Right atrium auricular region (tissue), 2 donors: ENCODE measurements at regions not wholly inside any gene's neighbourhood (a gene's known extent, or its start where the extent isn't known, plus 50 kb on each side); places are given as distances from the start of the nearest gene placed in this dataset.

Source experiments
- DNase-seq: peaks from one replicate; pipeline ENCODE4 v3.0.0-alpha.2; 2019; ENCODE audit warnings: low spot score
- H3K27ac ChIP-seq, 2 donors: fragments of 200-600 bp; sonication (generic); 1 replicate in 1 of 2; 2 replicates in 1 of 2; pipeline ENCODE4 v1.5.1; 2016 to 2019
- H3K27me3 ChIP-seq, 2 donors: fragments of 200-600 bp; sonication (generic); one replicate each; pipeline versions ENCODE4 v1.5.1 to v1.6.0; 2017 to 2019
- H3K36me3 ChIP-seq: fragments of 200-600 bp; sonication (generic); one replicate; pipeline ENCODE4 v1.5.1; 2016
- H3K4me1 ChIP-seq, 2 donors: fragments of 200-600 bp; sonication (generic); one replicate each; pipeline versions ENCODE4 v1.5.1 to v1.6.0; 2017 to 2019
- H3K4me3 ChIP-seq, 2 donors: fragments of 200-600 bp; sonication (generic); 1 replicate in 1 of 2; 2 replicates in 1 of 2; pipeline ENCODE4 v1.5.1; 2017 to 2019; ENCODE audit warnings: mild to moderate bottlenecking in 1 of 2, moderate library complexity in 1 of 2
- H3K9me3 ChIP-seq, 2 donors: fragments of 200-600 bp; sonication (generic); one replicate each; pipeline ENCODE4 v1.5.1; 2019
- CTCF ChIP-seq, 2 donors: fragments of 200-600 bp; sonication (generic); IDR thresholded peaks; one replicate each; pipeline ENCODE4 v1.5.1; 2019; ENCODE audit warnings: antibody characterized with exemption in 2 of 2

GRCh38 chr1:192896376-192896775 lies 87.5 kb downstream of the RGS2 start:
- no peaks in the 10 kb centered on the region for H3K4me1 ChIP-seq

GRCh38 chr1:192901500-192901899 lies 92.7 kb downstream of the RGS2 start:
- DNase-seq, result no peak
- Histone ChIP-seq H3K27ac (no peak overlapping the region), H3K4me3 (no peak overlapping the region), H3K4me1 (no peaks in the 10 kb centered on the region), H3K36me3 (no peaks in the 10 kb centered on the region), H3K9me3 (no peaks in the 10 kb centered on the region), H3K27me3 (no peaks in the 10 kb centered on the region)
- TF ChIP-seq CTCF (IDR thresholded peaks at IDR 0.05), result no peak

More at GRCh38 chr1:192896376-192896775, 87.5 kb downstream of the RGS2 start:
- Histone ChIP-seq H3K9me3 (no peaks in the 10 kb centered on the region), H3K27me3 (no peaks in the 10 kb centered on the region), H3K27ac (no peak overlapping the region), H3K36me3 (no peaks in the 10 kb centered on the region), H3K4me3 (no peak overlapping the region)
- no peak for TF ChIP-seq CTCF (IDR thresholded peaks at IDR 0.05)
- DNase-seq, result no peak

GRCh38 chr1:192903142-192903541 lies 94.3 kb downstream of the RGS2 start:
- no peak overlapping the region for H3K4me3 ChIP-seq
- no peaks in the 10 kb centered on the region for H3K4me1 ChIP-seq
- no peak overlapping the region for H3K27ac ChIP-seq
- no peaks in the 10 kb centered on the region for H3K9me3 ChIP-seq
- no peak for DNase-seq
- no peaks in the 10 kb centered on the region for H3K27me3 ChIP-seq
- no peaks in the 10 kb centered on the region for H3K36me3 ChIP-seq
- TF ChIP-seq CTCF (IDR thresholded peaks at IDR 0.05), result no peak

- no peaks in the 10 kb centered on the region for H3K4me1 ChIP-seq
- H3K9me3 ChIP-seq, result no peaks in the 10 kb centered on the region
- no peaks in the 10 kb centered on the region for H3K36me3 ChIP-seq
- peak overlapping the region; percentile 0 to 49 for H3K27ac ChIP-seq
- no peaks in the 10 kb centered on the region for H3K27me3 ChIP-seq
- no peak for TF ChIP-seq CTCF (IDR thresholded peaks at IDR 0.05)
- peak; percentile 69 for DNase-seq
- no peak overlapping the region for H3K4me3 ChIP-seq
Measured at GRCh38 chr1:192904438-192904895, 95.6 kb downstream of the RGS2 start.

GRCh38 chr1:192905049-192905448 lies 96.2 kb downstream of the RGS2 start:
- Histone ChIP-seq H3K4me3 (no peak overlapping the region), H3K36me3 (no peaks in the 10 kb centered on the region), H3K9me3 (no peaks in the 10 kb centered on the region), H3K27ac (peak overlapping the region; percentile 0 to 49), H3K4me1 (no peaks in the 10 kb centered on the region), H3K27me3 (no peaks in the 10 kb centered on the region)
- no peak for TF ChIP-seq CTCF (IDR thresholded peaks at IDR 0.05)
- no peak for DNase-seq

- H3K27ac ChIP-seq, result no peak overlapping the region
- no peaks in the 10 kb centered on the region for H3K4me1 ChIP-seq
Measured at GRCh38 chr1:192906334-192906733, 97.5 kb downstream of the RGS2 start.

More at GRCh38 chr1:192906334-192906733, 97.5 kb downstream of the RGS2 start:
- H3K9me3 ChIP-seq, result no peaks in the 10 kb centered on the region
- no peaks in the 10 kb centered on the region for H3K27me3 ChIP-seq
- TF ChIP-seq CTCF (IDR thresholded peaks at IDR 0.05), result no peak
- DNase-seq, result no peak
- H3K4me3 ChIP-seq, result no peak overlapping the region
- H3K36me3 ChIP-seq, result no peaks in the 10 kb centered on the region
